Coronary artery (tissue), 2 donors: ENCODE measurements at regions not wholly inside any gene's neighbourhood (a gene's known extent, or its start where the extent isn't known, plus 50 kb on each side); places are given as distances from the start of the nearest gene placed in this dataset.

ENCODE experiments used
- DNase-seq: peaks from one replicate; pipeline ENCODE4 v3.0.0-alpha.2; 2017; ENCODE audit warnings: low spot score
- H3K27ac ChIP-seq, 2 donors: fragments of 200-600 bp; sonication (generic); one replicate each; pipeline ENCODE4 v1.5.1; 2016 to 2019
- H3K4me3 ChIP-seq: fragments of 200-600 bp; sonication (generic); 2 replicates; pipeline ENCODE4 v1.5.1; 2016; ENCODE audit warnings: mild to moderate bottlenecking, moderate library complexity
- CTCF ChIP-seq: fragments of 200-600 bp; sonication (generic); IDR thresholded peaks from one replicate; pipeline ENCODE4 v1.5.1; 2019; ENCODE audit warnings: antibody characterized with exemption

DNA sequence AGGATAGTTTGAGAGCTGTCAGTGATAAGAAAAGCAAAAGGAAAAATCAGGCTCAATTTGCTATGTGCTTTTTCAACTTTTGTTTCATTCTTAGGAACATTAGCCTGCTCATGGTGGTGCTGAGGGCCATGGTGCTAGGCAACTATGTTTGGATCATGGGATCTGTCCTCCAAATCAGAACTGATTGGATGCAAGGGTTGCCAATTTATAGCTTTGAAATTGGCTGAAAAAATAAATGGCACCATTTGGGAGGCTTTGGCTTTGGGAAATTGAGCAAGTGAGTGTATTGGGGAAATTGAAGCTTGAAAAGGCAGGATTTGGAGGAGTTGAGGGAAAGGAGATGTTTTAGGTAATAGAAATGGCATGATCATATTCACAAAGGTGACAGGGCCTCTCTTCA, 103.8 kb downstream of the CYP26A1 start:
- no peak for TF ChIP-seq CTCF
- Histone ChIP-seq H3K4me3 (no peak overlapping the region), H3K27ac (no peak overlapping the region)
- DNase-seq, result no peak

DNA sequence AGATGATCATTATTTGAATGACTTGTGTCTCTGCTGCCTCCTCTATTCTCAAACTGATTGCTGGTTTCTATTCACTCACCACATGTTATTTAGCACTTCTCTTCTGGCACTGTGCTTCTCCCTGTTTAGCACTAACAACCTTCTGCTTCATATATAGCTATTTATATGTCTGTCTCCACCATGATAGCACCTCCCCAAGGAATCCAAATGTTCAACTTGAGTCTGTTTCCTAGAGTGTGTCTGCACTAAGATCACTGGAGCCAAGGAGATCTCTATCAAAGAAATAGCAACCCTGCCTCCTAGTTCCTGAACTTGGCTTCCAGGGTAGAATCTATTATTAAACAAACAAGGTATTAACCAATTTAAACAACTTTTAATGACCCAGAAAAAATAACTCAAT, 104.5 kb downstream of the CYP26A1 start:
- TF ChIP-seq CTCF, result no peak
- no peak overlapping the region for H3K4me3 ChIP-seq
- no peak for DNase-seq
- H3K27ac ChIP-seq, result no peak overlapping the region

GRCh38 chr10:93180482-93180931, 106.8 kb downstream of the CYP26A1 start:
- no peak for DNase-seq
- no peak overlapping the region for H3K4me3 ChIP-seq
- H3K27ac ChIP-seq, result peak overlapping the region in 1 of 2 donors; percentile 30
- no peak for TF ChIP-seq CTCF

DNA sequence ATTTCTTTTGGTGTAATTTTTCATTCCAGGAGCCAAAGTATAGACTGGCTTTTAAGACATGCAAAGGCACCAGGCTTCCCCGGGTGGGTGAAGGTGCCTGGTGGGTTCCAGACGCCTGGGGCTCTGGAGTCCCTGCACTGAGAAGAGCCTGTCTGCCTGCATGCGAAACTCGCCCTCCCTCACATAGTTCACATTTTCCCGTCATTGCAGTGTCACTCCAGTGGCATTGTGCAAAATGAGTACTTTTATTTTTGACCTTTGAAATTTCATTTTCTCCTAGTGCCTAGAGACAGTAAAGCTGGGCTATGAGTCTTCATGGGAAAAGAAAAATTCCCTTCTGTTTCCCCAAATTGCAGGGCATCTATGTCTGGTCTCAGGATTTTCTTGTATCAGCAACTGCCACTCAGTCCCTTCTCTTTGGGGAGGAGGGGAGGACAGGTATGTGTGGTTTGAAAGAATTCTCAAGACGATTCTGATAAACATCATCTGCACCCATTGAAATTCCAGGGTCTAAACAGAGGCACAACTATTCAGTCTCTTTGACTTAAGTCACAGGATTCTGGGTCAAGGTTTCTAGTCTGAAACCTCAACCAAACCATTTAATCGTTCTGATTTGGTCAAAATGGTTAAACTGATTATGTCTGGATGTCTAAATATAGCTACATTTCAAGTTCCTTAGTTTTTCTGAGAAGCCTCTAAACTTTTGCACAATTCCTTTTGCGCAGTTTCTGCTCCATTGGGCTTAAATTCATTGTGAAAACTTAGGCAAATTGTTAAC, 107.8 kb downstream of the CYP26A1 start:
- Histone ChIP-seq H3K27ac (no peak overlapping the region), H3K4me3 (no peak overlapping the region)
- no peak for DNase-seq
- TF ChIP-seq CTCF, result no peak

GRCh38 chr10:93182049-93182327, 108.3 kb downstream of the CYP26A1 start:
- Histone ChIP-seq H3K27ac (no peak overlapping the region), H3K4me3 (no peak overlapping the region)
- DNase-seq, result no peak
- TF ChIP-seq CTCF, result no peak

DNA sequence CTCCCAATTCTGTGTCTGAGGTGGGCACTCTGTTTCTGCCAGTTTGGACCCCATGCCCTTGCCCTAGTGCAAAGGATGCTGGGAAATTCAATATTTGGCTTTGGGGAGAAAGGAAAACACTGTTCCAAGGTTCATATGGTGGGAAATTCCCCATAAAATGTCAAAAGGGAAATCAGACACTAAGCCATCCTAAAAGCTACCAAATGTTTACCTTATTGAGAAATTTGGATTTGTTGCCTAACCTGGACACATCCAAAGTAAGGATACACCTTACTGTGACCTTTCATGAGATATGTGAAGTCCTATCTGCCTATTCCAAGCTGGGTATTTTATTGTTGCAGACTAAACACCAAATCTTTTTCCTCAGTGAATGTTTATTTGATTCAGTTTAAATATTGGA, 109.1 kb downstream of the CYP26A1 start:
- Histone ChIP-seq H3K27ac (no peak overlapping the region), H3K4me3 (no peak overlapping the region)
- DNase-seq, result no peak

More for the DNA sequence above, 109.1 kb downstream of the CYP26A1 start:
- TF ChIP-seq CTCF, result no peak
